Omental fat pad (tissue), 3 donors: ENCODE measurements at regions not wholly inside any gene's neighbourhood (a gene's known extent, or its start where the extent isn't known, plus 50 kb on each side); places are given as distances from the start of the nearest gene placed in this dataset.

Experiments
- ATAC-seq: fragments of 150-250 bp; one replicate; pipeline ENCODE4 v1.9.1; 2016; ENCODE audit warnings: mild to moderate bottlenecking, moderate library complexity; ENCODE audit not compliant: low FRiP score
- DNase-seq: peaks from one replicate; pipeline ENCODE4 v3.0.0-alpha.2; 2019; ENCODE audit warnings: low spot score
- CTCF ChIP-seq, 3 donors: fragments of 450-650 bp; IDR thresholded peaks; one replicate each; pipeline ENCODE4 v1.5.1; 2016 to 2017; ENCODE audit warnings: antibody characterized with exemption in 3 of 3, mild to moderate bottlenecking in 3 of 3, moderate library complexity in 2 of 3

GRCh38 chr3:26535151-26535550 lies 87.4 kb upstream of the LRRC3B start:
- no peak for ATAC-seq
- DNase-seq = no peak
- no peak for TF ChIP-seq CTCF (IDR thresholded peaks at IDR 0.05)

GRCh38 chr3:26536955-26537354 lies 85.6 kb upstream of the LRRC3B start:
- DNase-seq (no peak), ATAC-seq (no peak)
- TF ChIP-seq CTCF (IDR thresholded peaks at IDR 0.05) = no peak

DNA sequence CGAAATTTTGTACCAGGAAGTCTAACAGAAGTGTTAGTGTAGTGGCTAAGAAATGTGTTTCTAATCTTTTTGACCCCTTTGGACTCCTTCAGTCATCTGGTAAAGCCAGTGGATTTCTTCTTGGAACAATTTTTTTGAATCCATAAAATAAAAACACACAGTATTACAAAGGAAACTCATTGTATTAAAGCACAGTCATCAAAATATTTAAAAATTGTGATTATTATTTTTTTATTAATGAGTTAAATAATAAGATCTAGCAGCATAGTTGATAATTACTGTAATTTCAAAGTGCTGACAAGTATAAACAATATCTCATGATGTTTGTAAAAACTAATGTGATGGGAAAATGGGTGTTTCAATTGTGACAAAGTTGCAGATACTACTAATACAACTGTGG lies 72.2 kb upstream of the LRRC3B start:
- TF ChIP-seq CTCF (IDR thresholded peaks at IDR 0.05) = no peak
- no peak for ATAC-seq
- DNase-seq = no peak

- DNase-seq (no peak), ATAC-seq (no peak)
- TF ChIP-seq CTCF (IDR thresholded peaks at IDR 0.05) = no peak
These were observed 65.9 kb upstream of the LRRC3B start for GRCh38 chr3:26556637-26557036.

DNA sequence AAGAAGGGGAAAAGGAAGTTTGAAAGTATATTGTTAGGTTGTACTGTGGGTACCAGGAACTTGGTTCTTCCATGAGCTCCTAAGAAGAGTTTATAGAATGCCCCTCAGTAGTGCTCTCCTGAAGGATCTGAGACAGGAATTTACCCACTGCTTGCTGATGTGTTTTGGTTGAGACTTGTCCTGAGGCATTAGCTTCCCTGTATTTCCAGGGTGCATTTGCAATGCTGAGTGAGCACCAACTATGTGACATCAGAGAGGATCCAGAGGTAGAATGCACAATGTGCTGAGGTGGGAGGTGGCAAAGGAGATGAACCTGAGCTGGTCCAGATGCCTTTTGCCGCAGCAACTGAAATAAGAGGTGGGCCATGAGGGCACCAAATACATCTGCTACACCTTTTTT lies 64.3 kb upstream of the LRRC3B start:
- ATAC-seq (no peak), DNase-seq (no peak)
- no peak for TF ChIP-seq CTCF (IDR thresholded peaks at IDR 0.05)

DNA sequence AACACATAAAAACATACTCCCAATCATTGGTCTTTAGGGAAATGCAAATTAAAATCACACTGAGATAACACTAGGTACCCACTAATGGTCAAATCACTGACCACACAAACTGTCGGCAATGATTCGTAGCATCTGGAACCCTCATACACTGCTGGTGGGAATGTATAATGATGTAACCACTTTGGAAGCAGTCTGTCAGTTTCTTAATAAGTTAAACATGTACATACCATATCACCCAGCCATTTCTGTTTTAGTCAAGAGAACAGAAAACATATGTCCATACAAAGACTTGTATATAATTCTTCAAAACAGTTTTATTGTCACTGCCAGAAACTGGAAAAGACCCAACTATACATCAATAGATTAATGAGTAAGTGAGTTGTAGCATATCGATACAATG lies 63.3 kb upstream of the LRRC3B start:
- no peak for TF ChIP-seq CTCF (IDR thresholded peaks at IDR 0.05)
- DNase-seq (no peak), ATAC-seq (no peak)

DNA sequence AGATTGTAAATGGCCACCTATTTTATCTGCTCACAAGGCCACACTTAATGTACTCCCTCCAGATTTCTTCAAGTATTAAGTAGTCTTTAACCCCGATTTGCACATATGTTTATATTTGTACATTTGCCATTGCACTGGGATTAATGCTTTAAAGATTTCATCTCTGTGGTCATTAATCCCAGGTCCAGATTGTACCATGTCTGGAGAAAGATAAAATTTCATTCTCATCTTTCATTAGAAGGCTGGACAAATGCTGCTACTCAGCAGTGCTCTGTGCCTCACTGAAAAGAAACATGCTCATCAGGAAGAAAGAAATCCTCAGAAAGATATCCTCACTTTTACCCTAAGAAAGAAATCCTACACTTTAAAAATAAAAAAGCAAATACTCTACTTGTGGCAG lies 62.5 kb upstream of the LRRC3B start:
- no peak for DNase-seq
- TF ChIP-seq CTCF (IDR thresholded peaks at IDR 0.05) = no peak

More for the DNA sequence above, 62.5 kb upstream of the LRRC3B start:
- no peak for ATAC-seq
